Adrenal gland (tissue), 9 donors: ENCODE measurements at regions not wholly inside any gene's neighbourhood (a gene's known extent, or its start where the extent isn't known, plus 50 kb on each side); places are given as distances from the start of the nearest gene placed in this dataset.

ENCODE experiments used
- DNase-seq, 7 donors: peaks; one replicate each; pipeline ENCODE4 v3.0.0-alpha.2; 2019 to 2020
- H3K27ac ChIP-seq, 5 donors: fragments of 200-600 bp; sonication (generic) in 4 of 5; 1 replicate in 3 of 5; 2 replicates in 2 of 5; pipeline versions ENCODE4 v1.5.1 to v1.8.0; 2016 to 2020; ENCODE audit warnings: mild to moderate bottlenecking in 1 of 5
- H3K27me3 ChIP-seq: fragments of 200-600 bp; 2 replicates; pipeline ENCODE4 v1.8.0; 2021
- H3K36me3 ChIP-seq, 2 donors: fragments of 200-600 bp; replicated peaks in 1 of 2; 1 replicate in 1 of 2; 2 replicates in 1 of 2; pipeline versions ENCODE4 v1.5.1 to v1.8.0; 2018 to 2022
- H3K4me1 ChIP-seq, 2 donors: fragments of 200-600 bp; replicated peaks in 1 of 2; 1 replicate in 1 of 2; 2 replicates in 1 of 2; pipeline versions ENCODE4 v1.5.1 to v1.8.0; 2018 to 2021
- H3K4me3 ChIP-seq, 4 donors: fragments of 200-600 bp; sonication (generic) in 3 of 4; one replicate each; pipeline ENCODE4 v1.5.1; 2016 to 2018
- H3K9me3 ChIP-seq, 3 donors: fragments of 200-600 bp; sonication (generic) in 1 of 3; replicated peaks in 1 of 3; 1 replicate in 2 of 3; 2 replicates in 1 of 3; pipeline versions ENCODE4 v1.5.1 to v1.8.0; 2016 to 2021
- CTCF ChIP-seq, 6 experiments: fragments of 450-650 bp in 4 of 6; fragments of 200-600 bp in 2 of 6; sonication (generic) in 1 of 6; IDR thresholded peaks; 1 replicate in 5 of 6; 2 replicates in 1 of 6; pipeline versions ENCODE4 v1.5.1 to v1.8.0; 2016 to 2021; ENCODE audit warnings: antibody characterized with exemption in 6 of 6, mild to moderate bottlenecking in 2 of 6, moderate library complexity in 1 of 6
- POLR2A ChIP-seq, 2 donors: fragments of 450-650 bp; IDR thresholded peaks; one replicate each; pipeline ENCODE4 v1.6.1; 2017; ENCODE audit warnings: antibody characterized with exemption in 2 of 2, mild to moderate bottlenecking in 2 of 2, moderate library complexity in 1 of 2
- WGBS, 4 donors: extraction: QIAGEN DNeasy Blood & Tissue Kit in 2 of 4; methylation state at CpG; one replicate each; pipeline versions ENCODE4 v1.1.5 to v1.1.7; 2013 to 2017; 5-methylcytosine and 5-hydroxymethylcytosine counted together
- intact Hi-C, 2 donors: fragments of 100-400 bp; cut with DNase I; formaldehyde crosslinking; loops; one replicate each; pipeline versions ENCODE4 v1.14.1 to v1.15.0; 2022 to 2023
- donor health status: healthy with polysubstance abuse.
- donor health status: Bipolar disorder and iron deficiency.
- donor health status: DM: yes; HTN: yes; CAD: no.
- donor health status: DM: no; HTN: no; CAD: no.
- donor health status: DM: no; HTN: no; CAD: no.

- H3K9me3 ChIP-seq = no peaks in the 10 kb centered on the region
- intact Hi-C loops = no loop called here
- no peak overlapping the region for H3K4me3 ChIP-seq
- peaks cover 49 to 86% of the 10 kb centered on the region in 2 donors for H3K4me1 ChIP-seq
- no peaks in the 10 kb centered on the region for H3K36me3 ChIP-seq
- WGBS, 4 donors = 69 to 86% (median 76%) methylated on average over 10 to 17 of the region's 17 CpGs
- no peak for DNase-seq
- peak overlapping the region in 2 of 5 donors; percentile 83 to 84 for H3K27ac ChIP-seq
- H3K27me3 ChIP-seq = no peaks in the 10 kb centered on the region
- TF ChIP-seq CTCF (IDR thresholded peaks at IDR 0.05) (peak in 1 of 6 experiments; percentile 2), POLR2A (IDR thresholded peaks at IDR 0.05) (no peak)
These were observed 57.0 kb downstream of the NCOR2 start for GRCh38 chr12:124510301-124510970.

- WGBS, 4 donors = 47 to 70% (median 58%) methylated on average over 1 to 16 of the region's 16 CpGs
- H3K27ac ChIP-seq = peak overlapping the region in 4 of 5 donors; percentile 6 to 84 (median 58)
- H3K4me1 ChIP-seq = peaks cover 49 to 84% of the 10 kb centered on the region in 2 donors
- H3K4me3 ChIP-seq = no peak overlapping the region
- intact Hi-C loops = no loop called here
- no peaks in the 10 kb centered on the region for H3K36me3 ChIP-seq
- DNase-seq = peak in 4 of 7 donors; percentile 52 to 88 (median 65)
- TF ChIP-seq CTCF (IDR thresholded peaks at IDR 0.05) = no peak
- TF ChIP-seq POLR2A (IDR thresholded peaks at IDR 0.05) = no peak
- H3K27me3 ChIP-seq = no peaks in the 10 kb centered on the region
- no peaks in the 10 kb centered on the region for H3K9me3 ChIP-seq
These were observed 57.6 kb downstream of the NCOR2 start for GRCh38 chr12:124509676-124510300.

GRCh38 chr12:124509300-124509675, 58.1 kb downstream of the NCOR2 start:
- H3K27ac ChIP-seq = peak overlapping the region in 4 of 5 donors; percentile 6 to 84 (median 58)
- WGBS, 4 donors = 86 to 100% (median 92%) methylated on average over 1 of the region's 1 CpG

More at GRCh38 chr12:124509300-124509675, 58.1 kb downstream of the NCOR2 start:
- Histone ChIP-seq H3K4me3 (no peak overlapping the region), H3K4me1 (peaks cover 49 to 82% of the 10 kb centered on the region in 2 donors), H3K27me3 (no peaks in the 10 kb centered on the region), H3K36me3 (no peaks in the 10 kb centered on the region), H3K9me3 (no peaks in the 10 kb centered on the region)
- intact Hi-C loops = no loop called here
- no peak for DNase-seq
- no peak for TF ChIP-seq POLR2A (IDR thresholded peaks at IDR 0.05)
- TF ChIP-seq CTCF (IDR thresholded peaks at IDR 0.05) = no peak
